Keratinocyte (primary cell): ENCODE measurements at regions not wholly inside any gene's neighbourhood (a gene's known extent, or its start where the extent isn't known, plus 50 kb on each side); places are given as distances from the start of the nearest gene placed in this dataset.

Source experiments
- DNase-seq: peaks from one replicate; pipeline ENCODE4 v3.0.0-alpha.2; 2011; ENCODE audit warnings: low read depth, missing footprints, low spot score
- FAIRE-seq: peaks from 2 replicates; lab custom pipeline; 2011; peaks lifted over from hg19 to GRCh38; lab: Jason Lieb, UNC
- H2AFZ ChIP-seq: 2 replicates; pipeline ENCODE4 v1.6.0; 2012; ENCODE audit warnings: low read length, control low read depth, inconsistent platforms; ENCODE audit not compliant: control insufficient read depth
- H3K27ac ChIP-seq: 2 replicates; pipeline ENCODE4 v1.5.1; 2011; ENCODE audit warnings: low read length; ENCODE audit not compliant: control insufficient read depth, insufficient read depth
- H3K27me3 ChIP-seq: 3 replicates; pipeline ENCODE4 v1.6.0; 2011; ENCODE audit warnings: low read length; ENCODE audit not compliant: control insufficient read depth, insufficient read depth; ENCODE audit errors: extremely low read depth
- H3K36me3 ChIP-seq, 2 experiments: 2 replicates in 1 of 2; 3 replicates in 1 of 2; pipeline ENCODE4 v1.5.1; 2011; ENCODE audit warnings: low read length in 2 of 2, mild to moderate bottlenecking in 1 of 2; ENCODE audit not compliant: control insufficient read depth in 2 of 2, insufficient read depth in 2 of 2; ENCODE audit errors: extremely low read depth in 1 of 2
- H3K4me1 ChIP-seq: 3 replicates; pipeline ENCODE4 v1.5.1; 2011; ENCODE audit warnings: low read length; ENCODE audit not compliant: control insufficient read depth, insufficient read depth; ENCODE audit errors: extremely low read depth
- H3K4me2 ChIP-seq: 3 replicates; pipeline ENCODE4 v1.6.0; 2011; ENCODE audit warnings: low read depth, low read length; ENCODE audit not compliant: control insufficient read depth, insufficient read depth; ENCODE audit errors: extremely low read depth
- H3K4me3 ChIP-seq, 3 experiments: fragments of 200-600 bp in 1 of 3; sonication (generic) in 1 of 3; 2 replicates in 2 of 3; 3 replicates in 1 of 3; pipeline ENCODE4 v1.5.1; 2011 to 2016; ENCODE audit warnings: low read length in 3 of 3, mild to moderate bottlenecking in 3 of 3, control low read depth in 2 of 3, inconsistent platforms in 1 of 3, low read depth in 1 of 3, mixed read lengths in 1 of 3, mixed run types in 1 of 3, moderate library complexity in 1 of 3; ENCODE audit not compliant: control insufficient read depth in 2 of 3, insufficient read depth in 2 of 3; ENCODE audit errors: extremely low read depth in 1 of 3
- H3K79me2 ChIP-seq: 2 replicates; pipeline ENCODE4 v1.6.0; 2012; ENCODE audit warnings: low read length; ENCODE audit not compliant: control insufficient read depth, insufficient read depth
- H3K9ac ChIP-seq: 3 replicates; pipeline ENCODE4 v1.6.0; 2011; ENCODE audit warnings: low read length; ENCODE audit not compliant: control insufficient read depth, insufficient read depth; ENCODE audit errors: extremely low read depth
- H3K9me1 ChIP-seq: 3 replicates; pipeline ENCODE4 v1.6.0; 2011; ENCODE audit warnings: low read length; ENCODE audit not compliant: control insufficient read depth, insufficient read depth; ENCODE audit errors: extremely low read depth
- H3K9me3 ChIP-seq: 2 replicates; pipeline ENCODE4 v1.5.1; 2012; ENCODE audit warnings: low read depth, low read length; ENCODE audit not compliant: control insufficient read depth
- H4K20me1 ChIP-seq: 3 replicates; pipeline ENCODE4 v1.6.0; 2011; ENCODE audit warnings: low read length; ENCODE audit not compliant: control insufficient read depth, insufficient read depth; ENCODE audit errors: extremely low read depth
- EZH2 ChIP-seq: IDR thresholded peaks from one replicate; pipeline ENCODE4 v1.6.1; 2012; ENCODE audit warnings: inconsistent platforms, mild to moderate bottlenecking, low read length, moderate library complexity
- dilution Hi-C: fragments of 300-500 bp; cut with MboI; formaldehyde crosslinking; loops from one replicate; pipeline ENCODE4 v1.7.0; 2020; ENCODE audit warnings: low sequenced_read_pairs; ENCODE audit not compliant: extremely low pct_ligation_motif_present
- TF ChIP-seq, protein P1 (sequence below), 3 experiments: IDR thresholded peaks in 1 of 3; conservative IDR thresholded peaks in 1 of 3; optimal IDR thresholded peaks in 1 of 3; 2 replicates in 2 of 3; 3 replicates in 1 of 3; pipeline versions ENCODE3 to v1.5.1; 2011; ENCODE audit warnings: low read length in 3 of 3, mild to moderate bottlenecking in 3 of 3, moderate library complexity in 2 of 3, control low read depth in 1 of 3, inconsistent platforms in 1 of 3; ENCODE audit not compliant: insufficient read depth in 2 of 3; ENCODE audit errors: extremely low read depth in 1 of 3

DNA sequence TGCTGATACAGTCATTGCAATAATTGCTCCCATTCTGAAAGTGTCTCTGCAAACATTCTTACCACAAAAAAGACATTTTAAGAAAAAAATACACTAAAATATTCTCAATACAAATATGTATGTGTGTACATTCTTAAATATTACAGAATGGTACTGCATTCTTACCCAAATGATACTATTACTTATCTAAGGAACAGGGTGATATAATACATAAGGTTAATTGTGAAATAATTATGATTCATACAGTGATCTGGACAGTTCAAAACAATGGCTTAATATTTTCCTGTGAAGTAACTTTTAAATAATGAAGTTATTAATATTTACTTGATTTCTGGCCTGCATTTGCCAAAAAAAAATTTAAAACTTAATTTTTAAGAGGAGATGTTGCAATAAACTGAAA lies 694.6 kb downstream of the TUSC7 start:
- dilution Hi-C loops = no loop called here

DNA sequence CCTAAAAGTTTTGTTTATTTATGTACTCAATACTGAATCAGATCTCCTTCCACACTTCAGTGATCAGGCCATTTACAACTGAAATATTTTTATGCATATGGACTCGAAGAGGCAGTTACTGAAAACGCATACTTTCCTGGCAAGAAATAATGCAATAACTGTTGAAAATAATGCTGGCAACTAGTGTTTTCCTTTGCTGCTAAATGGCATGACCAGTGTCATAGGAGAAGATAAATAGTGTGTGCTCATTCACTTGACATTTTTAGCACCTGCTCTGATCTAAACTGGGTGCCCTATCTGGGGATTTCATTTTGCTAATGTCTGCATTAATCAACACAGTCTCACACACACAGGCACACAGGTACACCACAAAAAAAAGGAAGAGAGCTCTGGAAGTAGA lies 695.2 kb downstream of the TUSC7 start:
- DNase-seq (no peak), FAIRE-seq (no peak)
- no peak overlapping the region for H3K4me3 ChIP-seq
- H3K79me2 ChIP-seq = no peaks in the 10 kb centered on the region
- no peaks in the 10 kb centered on the region for H3K9me3 ChIP-seq
- dilution Hi-C loops = no loop called here
- H3K36me3 ChIP-seq = no peaks in the 10 kb centered on the region
- no peaks in the 10 kb centered on the region for H3K27me3 ChIP-seq
- no peak overlapping the region for H3K9ac ChIP-seq
- no peaks in the 10 kb centered on the region for H4K20me1 ChIP-seq
- no peak overlapping the region for H2AFZ ChIP-seq
- no peak for TF ChIP-seq EZH2
- TF ChIP-seq, protein P1, sequence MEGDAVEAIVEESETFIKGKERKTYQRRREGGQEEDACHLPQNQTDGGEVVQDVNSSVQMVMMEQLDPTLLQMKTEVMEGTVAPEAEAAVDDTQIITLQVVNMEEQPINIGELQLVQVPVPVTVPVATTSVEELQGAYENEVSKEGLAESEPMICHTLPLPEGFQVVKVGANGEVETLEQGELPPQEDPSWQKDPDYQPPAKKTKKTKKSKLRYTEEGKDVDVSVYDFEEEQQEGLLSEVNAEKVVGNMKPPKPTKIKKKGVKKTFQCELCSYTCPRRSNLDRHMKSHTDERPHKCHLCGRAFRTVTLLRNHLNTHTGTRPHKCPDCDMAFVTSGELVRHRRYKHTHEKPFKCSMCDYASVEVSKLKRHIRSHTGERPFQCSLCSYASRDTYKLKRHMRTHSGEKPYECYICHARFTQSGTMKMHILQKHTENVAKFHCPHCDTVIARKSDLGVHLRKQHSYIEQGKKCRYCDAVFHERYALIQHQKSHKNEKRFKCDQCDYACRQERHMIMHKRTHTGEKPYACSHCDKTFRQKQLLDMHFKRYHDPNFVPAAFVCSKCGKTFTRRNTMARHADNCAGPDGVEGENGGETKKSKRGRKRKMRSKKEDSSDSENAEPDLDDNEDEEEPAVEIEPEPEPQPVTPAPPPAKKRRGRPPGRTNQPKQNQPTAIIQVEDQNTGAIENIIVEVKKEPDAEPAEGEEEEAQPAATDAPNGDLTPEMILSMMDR (optimal IDR thresholded peaks at IDR 0.05 in 1 of 3, IDR thresholded peaks at IDR 0.05 in 1 of 3, conservative IDR thresholded peaks at IDR 0.05 in 1 of 3; ENCODE audit: extremely low read depth in 1 of 3, insufficient read depth in 2 of 3, low read length in 3 of 3) = no peak
- H3K4me2 ChIP-seq = no peak overlapping the region
- no peak overlapping the region for H3K27ac ChIP-seq
- no peaks in the 10 kb centered on the region for H3K4me1 ChIP-seq
- no peaks in the 10 kb centered on the region for H3K9me1 ChIP-seq

More for the DNA sequence above, 694.6 kb downstream of the TUSC7 start:
- Histone ChIP-seq H3K9ac (no peak overlapping the region), H3K9me3 (no peaks in the 10 kb centered on the region), H4K20me1 (no peaks in the 10 kb centered on the region), H3K4me1 (no peaks in the 10 kb centered on the region), H3K4me3 (no peak overlapping the region), H3K9me1 (no peaks in the 10 kb centered on the region), H2AFZ (no peak overlapping the region), H3K27ac (no peak overlapping the region), H3K36me3 (no peaks in the 10 kb centered on the region), H3K4me2 (no peak overlapping the region), H3K27me3 (no peaks in the 10 kb centered on the region), H3K79me2 (no peaks in the 10 kb centered on the region)
- no peak for DNase-seq
- TF ChIP-seq, protein P1 (optimal IDR thresholded peaks at IDR 0.05 in 1 of 3, IDR thresholded peaks at IDR 0.05 in 1 of 3, conservative IDR thresholded peaks at IDR 0.05 in 1 of 3; ENCODE audit: extremely low read depth in 1 of 3, insufficient read depth in 2 of 3, low read length in 3 of 3) = no peak
- FAIRE-seq = no peak
